ENCODE measurements at regions not wholly inside any gene's neighbourhood (a gene's known extent, or its start where the extent isn't known, plus 50 kb on each side); places are given as distances from the start of the nearest gene placed in this dataset.
A peak's percentile ranks its signal among the peaks of the same experiment; 100 is the strongest.

- DNase-seq: peak; percentile 86
Observed at GRCh38 chr11:127461241-127462064, 460.9 kb upstream of the KIRREL3 start.

DNA sequence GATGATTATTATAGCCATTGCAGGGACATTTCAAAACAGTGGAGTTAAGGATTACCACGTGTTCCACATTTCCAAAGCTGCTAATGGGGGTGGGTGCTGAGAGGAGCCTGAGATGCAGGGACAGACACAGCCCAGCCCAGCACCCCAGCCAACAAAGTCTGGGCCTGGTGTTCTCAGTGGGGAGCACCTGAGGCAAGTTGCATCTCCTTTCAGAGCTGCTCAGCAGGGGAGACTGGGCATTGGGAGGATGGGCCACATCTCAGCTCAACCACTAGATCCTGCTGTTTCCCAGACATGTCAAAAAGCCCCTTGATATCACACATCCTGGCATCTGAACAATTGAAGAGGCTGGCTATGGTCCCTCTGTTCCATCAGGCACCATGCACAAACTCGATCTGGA, 458.0 kb upstream of the KIRREL3 start:
- peak; percentile 86 for DNase-seq

DNA sequence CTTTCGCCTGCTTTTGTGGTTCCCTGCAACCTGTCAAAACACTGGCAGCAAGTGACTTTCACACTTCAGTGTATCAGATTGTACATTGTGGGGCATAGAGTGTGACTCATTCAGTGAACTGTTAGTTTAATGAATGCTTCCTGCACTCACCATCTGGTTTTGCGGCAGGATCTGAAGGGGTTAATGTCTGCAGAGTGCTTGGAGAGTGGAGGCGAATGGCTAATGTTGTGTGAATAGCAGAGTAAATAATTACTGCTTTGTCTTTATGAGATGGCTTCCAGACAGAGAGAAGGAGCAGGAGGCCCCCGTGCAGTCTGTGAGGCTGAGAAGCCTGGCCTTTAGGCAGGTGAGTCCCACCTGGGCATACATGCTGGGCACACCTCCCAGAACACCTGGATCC, 454.3 kb upstream of the KIRREL3 start:
- peak; percentile 97 for DNase-seq

DNA sequence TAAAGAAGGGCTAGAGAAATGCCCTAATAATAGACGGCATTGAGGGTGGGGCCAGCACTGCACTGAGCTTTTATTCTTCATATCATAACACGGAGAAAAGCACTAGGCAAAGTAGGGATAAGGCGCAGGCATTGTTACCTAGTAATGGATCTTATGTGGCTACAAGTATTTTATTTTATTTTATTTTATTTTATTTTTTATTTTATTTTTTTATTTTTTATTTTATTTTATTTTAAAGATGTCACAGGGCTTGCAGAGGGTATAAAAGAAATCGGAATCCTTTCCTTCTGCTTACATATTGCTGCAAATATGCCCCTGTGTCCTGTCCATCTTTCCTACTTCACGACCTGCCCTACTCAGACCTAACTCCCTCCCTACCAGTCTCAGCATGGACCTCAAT, 452.0 kb upstream of the KIRREL3 start:
- no peak for DNase-seq

DNA sequence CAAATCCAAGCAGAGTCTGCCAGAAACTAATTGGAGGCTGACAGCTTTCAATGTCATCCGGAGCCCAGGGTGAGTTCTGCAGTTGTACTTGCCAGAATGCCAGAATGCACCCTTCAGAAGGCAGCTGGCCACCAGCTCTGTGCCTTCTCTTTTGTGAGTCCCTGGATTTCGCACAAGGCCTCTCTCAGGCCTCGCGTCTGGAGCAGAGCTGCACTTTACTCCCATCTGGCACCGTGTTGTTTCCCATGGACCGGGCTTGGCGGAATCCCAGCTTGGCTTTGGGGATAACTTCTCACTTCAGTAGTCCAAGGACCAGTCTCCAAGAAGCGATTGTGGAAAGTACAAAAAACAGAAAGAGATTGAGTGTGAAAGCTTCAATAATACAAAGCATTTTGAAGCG, 451.3 kb upstream of the KIRREL3 start:
- no peak for DNase-seq

- no peak for DNase-seq
Observed at GRCh38 chr11:127448101-127448500, 447.5 kb upstream of the KIRREL3 start.

DNA sequence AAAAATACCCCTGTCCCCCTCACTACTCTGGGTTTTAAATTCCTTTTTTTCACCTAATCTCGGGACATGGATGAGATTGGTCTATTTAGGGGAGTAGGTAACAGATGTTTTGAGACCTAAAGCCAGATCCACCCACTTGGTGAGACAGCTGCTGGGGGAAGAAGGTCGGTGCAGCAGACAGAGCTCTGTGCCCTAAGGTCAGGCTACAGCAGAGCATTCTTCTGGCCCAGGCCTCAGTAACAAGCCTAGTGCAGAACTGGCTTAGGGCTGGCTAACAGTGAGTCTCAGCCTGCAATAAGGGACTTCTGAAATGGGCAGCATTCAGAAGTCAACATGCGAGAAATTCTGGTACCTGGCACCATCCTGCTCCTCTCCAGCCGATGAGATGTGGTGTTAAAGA, 444.9 kb upstream of the KIRREL3 start:
- peak; percentile 56 for DNase-seq

DNA sequence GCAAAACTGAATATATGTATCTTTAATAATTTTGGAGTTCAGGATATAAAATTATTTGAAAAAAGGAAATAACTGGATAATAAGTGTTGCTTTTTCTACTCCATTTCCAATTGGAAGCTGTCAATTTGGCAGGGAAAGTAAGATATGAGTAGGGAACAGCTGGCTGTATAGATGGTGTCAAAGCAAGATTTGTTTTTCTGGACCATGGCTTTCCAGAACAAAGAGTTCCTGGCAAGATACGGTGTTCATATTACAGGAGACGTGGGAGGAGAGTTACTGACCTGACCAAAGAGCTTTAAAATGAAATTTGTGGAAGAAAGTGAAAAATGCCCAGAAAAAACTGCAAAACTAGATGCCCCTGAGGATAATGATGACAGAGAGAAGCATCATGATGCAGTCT, 442.7 kb upstream of the KIRREL3 start:
- no peak for DNase-seq

GRCh38 chr11:127440616-127441015, 440.0 kb upstream of the KIRREL3 start:
- no peak for DNase-seq

GRCh38 chr11:127425281-127425680, 424.7 kb upstream of the KIRREL3 start:
- DNase-seq: no peak

- no peak for DNase-seq
Observed at GRCh38 chr11:127424661-127425060, 424.1 kb upstream of the KIRREL3 start.

DNA sequence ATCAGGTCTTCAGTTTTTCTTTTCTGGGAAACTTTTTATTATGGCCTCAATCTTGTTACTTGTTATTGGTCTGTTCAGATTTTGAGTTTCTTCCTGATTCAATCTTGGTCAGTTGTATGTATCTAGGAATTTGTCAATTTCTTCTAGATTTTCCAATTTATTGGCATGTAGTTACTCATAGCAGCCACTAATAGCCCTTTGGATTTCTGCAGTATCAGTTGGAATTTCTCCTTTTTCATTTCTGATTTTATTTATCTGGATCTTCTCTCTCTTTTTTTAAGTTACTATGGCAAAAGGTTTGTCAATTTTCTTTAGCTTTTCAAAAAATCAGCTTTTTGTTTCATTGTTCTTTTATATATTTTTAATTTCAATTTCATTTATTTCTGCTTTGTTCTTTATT, 419.6 kb upstream of the KIRREL3 start:
- DNase-seq: no peak

DNA sequence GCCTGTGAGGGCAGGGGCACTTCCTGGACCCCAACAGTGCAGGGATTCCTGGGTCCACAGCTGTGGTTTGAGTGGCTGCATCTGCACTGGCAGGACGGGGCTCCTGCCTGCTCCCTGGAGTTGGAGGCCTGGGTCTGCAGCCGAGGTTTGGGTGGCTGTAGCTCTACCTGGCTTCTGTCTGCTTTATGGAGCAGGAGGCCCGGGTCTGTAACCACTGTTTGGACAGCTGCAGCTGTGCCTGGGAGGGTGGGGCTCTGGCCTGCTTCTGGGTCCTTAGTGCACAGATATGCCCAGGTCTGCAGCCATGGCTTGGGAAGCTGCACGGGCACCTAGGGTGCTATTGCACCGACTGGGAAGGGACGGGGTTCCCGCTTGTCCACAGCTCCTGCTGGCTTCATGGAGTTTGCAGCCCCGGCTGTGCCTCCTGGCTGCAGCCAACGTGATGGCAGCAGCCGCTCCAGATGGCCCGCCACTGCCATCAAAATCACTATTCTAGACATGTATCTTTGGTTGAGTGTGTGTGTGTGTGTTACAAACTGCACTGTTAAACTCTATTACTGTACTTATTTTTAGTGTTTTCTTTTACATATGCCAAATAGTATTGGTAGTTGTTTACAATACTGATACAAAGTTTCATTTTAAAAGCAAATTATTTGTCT, 412.3 kb upstream of the KIRREL3 start:
- DNase-seq: peak; percentile 91

- DNase-seq: no peak
Observed at GRCh38 chr11:127412234-127412633, 411.7 kb upstream of the KIRREL3 start.

GRCh38 chr11:127411283-127411682, 410.7 kb upstream of the KIRREL3 start:
- no peak for DNase-seq

DNA sequence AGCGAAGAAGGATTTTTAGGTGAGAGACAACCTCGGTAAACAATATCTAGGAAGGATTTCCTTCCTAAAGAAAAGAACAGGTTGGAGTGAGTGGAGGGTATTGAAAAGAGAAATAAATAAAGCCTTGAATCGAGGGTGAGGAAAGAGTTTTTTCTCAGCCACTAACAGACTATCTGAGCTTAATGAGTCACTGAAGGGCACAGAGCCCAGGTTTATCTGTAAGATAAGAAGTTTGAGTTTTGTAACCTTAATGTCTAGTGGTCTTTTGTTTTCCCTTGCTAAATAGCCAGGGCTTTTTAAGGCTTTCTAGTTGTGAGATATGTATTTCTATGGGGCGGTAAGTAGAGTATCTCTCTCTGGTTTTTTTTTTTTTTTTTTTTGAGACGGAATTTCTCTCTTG, 394.5 kb upstream of the KIRREL3 start:
- DNase-seq: no peak

- no peak for DNase-seq
Observed at GRCh38 chr11:127393460-127393997, 393.0 kb upstream of the KIRREL3 start.

- no peak for DNase-seq
Observed at GRCh38 chr11:127392575-127392974, 392.0 kb upstream of the KIRREL3 start.

- no peak for DNase-seq
Observed at GRCh38 chr11:127390465-127390864, 389.9 kb upstream of the KIRREL3 start.

DNA sequence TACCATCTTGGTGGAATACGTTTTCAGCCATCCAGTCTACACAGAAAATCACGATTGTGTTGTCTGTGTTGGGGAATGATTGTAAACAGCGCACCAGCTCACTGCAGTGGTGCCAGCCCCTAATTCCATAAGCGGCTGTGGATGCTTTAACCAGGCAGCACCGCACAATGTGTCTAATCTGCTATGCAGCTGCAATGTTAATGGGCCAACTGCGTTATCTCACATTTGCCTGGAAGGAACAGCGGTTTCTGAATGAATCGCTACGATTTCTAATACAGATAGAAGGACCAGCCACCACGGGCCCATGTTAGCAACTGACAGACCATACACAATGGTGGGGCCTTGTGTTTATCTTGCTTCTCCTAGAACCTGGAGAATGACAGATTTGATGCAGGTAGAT, 384.5 kb upstream of the KIRREL3 start:
- DNase-seq: no peak

GRCh38 chr11:127383026-127383425, 382.5 kb upstream of the KIRREL3 start:
- no peak for DNase-seq

- no peak for DNase-seq
Observed at GRCh38 chr11:127381247-127381646, 380.7 kb upstream of the KIRREL3 start.

- no peak for DNase-seq
Observed at GRCh38 chr11:127379686-127380085, 379.1 kb upstream of the KIRREL3 start.

GRCh38 chr11:127376301-127376700, 375.7 kb upstream of the KIRREL3 start:
- DNase-seq: no peak

Data from NCI-H146 (cell line).